HPDE6-E6E7 (cell line): ENCODE measurements at regions not wholly inside any gene's neighbourhood (a gene's known extent, or its start where the extent isn't known, plus 50 kb on each side); places are given as distances from the start of the nearest gene placed in this dataset.
A peak's percentile ranks its signal among the peaks of the same experiment; 100 is the strongest.
"Not testable (repeated sequence)": the region's sequence is repeated elsewhere in the genome, so short reads cannot be mapped to it uniquely, and the experiment has no call there.

ENCODE experiments used
- DNase-seq: peaks from one replicate; pipeline ENCODE4 v3.0.0; 2011; ENCODE audit warnings: missing footprints; ENCODE audit errors: extremely low spot score

GRCh38 chr20:36082315-36082915, 72.1 kb upstream of the EPB41L1 start:
- no peak for DNase-seq

- DNase-seq = not testable (repeated sequence)
Measured at GRCh38 chr20:36083200-36083599, 71.3 kb upstream of the EPB41L1 start.

GRCh38 chr20:36084356-36084755, 70.2 kb upstream of the EPB41L1 start:
- DNase-seq = no peak

GRCh38 chr20:36084897-36085613, 69.5 kb upstream of the EPB41L1 start:
- peak; percentile 85 for DNase-seq

- DNase-seq = peak; percentile 99
Measured at GRCh38 chr20:36085686-36086267, 68.8 kb upstream of the EPB41L1 start.

GRCh38 chr20:36086767-36087166, 67.8 kb upstream of the EPB41L1 start:
- peak; percentile 72 for DNase-seq

- DNase-seq = no peak
Measured at GRCh38 chr20:36090223-36090622, 64.3 kb upstream of the EPB41L1 start.

GRCh38 chr20:36091561-36092397, 62.8 kb upstream of the EPB41L1 start:
- DNase-seq = no peak

- DNase-seq = no peak
Measured at GRCh38 chr20:36092398-36093024, 62.0 kb upstream of the EPB41L1 start.

- DNase-seq = no peak
Measured at GRCh38 chr20:36093025-36093803, 61.3 kb upstream of the EPB41L1 start.

GRCh38 chr20:36093804-36094145, 60.8 kb upstream of the EPB41L1 start:
- no peak for DNase-seq

- no peak for DNase-seq
Measured at GRCh38 chr20:36094497-36094896, 60.0 kb upstream of the EPB41L1 start.

- DNase-seq = no peak
Measured at GRCh38 chr20:36096435-36096834, 58.1 kb upstream of the EPB41L1 start.

GRCh38 chr20:36097337-36098151, 57.0 kb upstream of the EPB41L1 start:
- no peak for DNase-seq

- DNase-seq = no peak
Measured at GRCh38 chr20:36098364-36098763, 56.2 kb upstream of the EPB41L1 start.

- no peak for DNase-seq
Measured at GRCh38 chr20:36099106-36099505, 55.4 kb upstream of the EPB41L1 start.

GRCh38 chr20:36101192-36101591, 53.3 kb upstream of the EPB41L1 start:
- DNase-seq = no peak

- DNase-seq = no peak
Measured at GRCh38 chr20:36102306-36102705, 52.2 kb upstream of the EPB41L1 start.

GRCh38 chr20:36102809-36103596, 51.5 kb upstream of the EPB41L1 start:
- DNase-seq = no peak
